ENCODE measurements at regions not wholly inside any gene's neighbourhood (a gene's known extent, or its start where the extent isn't known, plus 50 kb on each side); places are given as distances from the start of the nearest gene placed in this dataset.
"Not testable (repeated sequence)": the region's sequence is repeated elsewhere in the genome, so short reads cannot be mapped to it uniquely, and the experiment has no call there.

GRCh38 chr11:31957674-31958073, 133.2 kb upstream of the RCN1 start:
- DNase-seq (ENCODE audit: low spot score) = no peak

- no peak for DNase-seq (ENCODE audit: low spot score)
These were observed 134.6 kb upstream of the RCN1 start for GRCh38 chr11:31956310-31956709.

GRCh38 chr11:31955838-31956237, 135.0 kb upstream of the RCN1 start:
- DNase-seq (ENCODE audit: low spot score) = no peak

GRCh38 chr11:31953803-31954327, 137.0 kb upstream of the RCN1 start:
- DNase-seq (ENCODE audit: low spot score) = no peak

GRCh38 chr11:31949733-31950200, 138.6 kb upstream of the PAX6 start:
- not testable (repeated sequence) for DNase-seq (ENCODE audit: low spot score)

GRCh38 chr11:31947051-31947450, 135.9 kb upstream of the PAX6 start:
- no peak for DNase-seq (ENCODE audit: low spot score)

- DNase-seq (ENCODE audit: low spot score) = no peak
These were observed 132.1 kb upstream of the PAX6 start for GRCh38 chr11:31943056-31943780.

- DNase-seq (ENCODE audit: low spot score) = no peak
These were observed 129.4 kb upstream of the PAX6 start for GRCh38 chr11:31940371-31941037.

- DNase-seq (ENCODE audit: low spot score) = no peak
These were observed 127.9 kb upstream of the PAX6 start for GRCh38 chr11:31939004-31939403.

- DNase-seq (ENCODE audit: low spot score) = no peak
These were observed 125.2 kb upstream of the PAX6 start for GRCh38 chr11:31936312-31936711.

GRCh38 chr11:31932879-31933278, 121.8 kb upstream of the PAX6 start:
- DNase-seq (ENCODE audit: low spot score) = no peak

- DNase-seq (ENCODE audit: low spot score) = no peak
These were observed 116.9 kb upstream of the PAX6 start for GRCh38 chr11:31927982-31928381.

GRCh38 chr11:31926816-31927528, 115.8 kb upstream of the PAX6 start:
- DNase-seq (ENCODE audit: low spot score) = no peak

GRCh38 chr11:31926106-31926505, 115.0 kb upstream of the PAX6 start:
- DNase-seq (ENCODE audit: low spot score) = peak; percentile 12

GRCh38 chr11:31922450-31922849, 111.3 kb upstream of the PAX6 start:
- no peak for DNase-seq (ENCODE audit: low spot score)

GRCh38 chr11:31921081-31921480, 110.0 kb upstream of the PAX6 start:
- DNase-seq (ENCODE audit: low spot score) = no peak

GRCh38 chr11:31919175-31919574, 108.1 kb upstream of the PAX6 start:
- DNase-seq (ENCODE audit: low spot score) = no peak

- no peak for DNase-seq (ENCODE audit: low spot score)
These were observed 104.7 kb upstream of the PAX6 start for GRCh38 chr11:31915867-31916266.

GRCh38 chr11:31913985-31914384, 102.9 kb upstream of the PAX6 start:
- no peak for DNase-seq (ENCODE audit: low spot score)

GRCh38 chr11:31912808-31913207, 101.7 kb upstream of the PAX6 start:
- DNase-seq (ENCODE audit: low spot score) = no peak

GRCh38 chr11:31910950-31911576, 99.9 kb upstream of the PAX6 start:
- DNase-seq (ENCODE audit: low spot score) = no peak

Measured in cerebellar cortex (tissue), 1 donor.